Stimulated activated CD8-positive, alpha-beta memory T cell treated with anti-CD3 and anti-CD28 coated beads, Interleukin-15, amount 100 ng/mL, for 48 hours (primary cell): ENCODE measurements at regions not wholly inside any gene's neighbourhood (a gene's known extent, or its start where the extent isn't known, plus 50 kb on each side); places are given as distances from the start of the nearest gene placed in this dataset.
"Not testable (repeated sequence)": the region's sequence is repeated elsewhere in the genome, so short reads cannot be mapped to it uniquely, and the experiment has no call there.

Experiments used
- DNase-seq, 2 donors: peaks; one replicate each; pipeline ENCODE4 v3.0.0-alpha.2; 2020; ENCODE audit warnings: low read depth in 2 of 2

GRCh38 chr1:209106237-209106741 lies 477.2 kb upstream of the CAMK1G start:
- no peak for DNase-seq

- DNase-seq: no peak
These were observed 476.7 kb upstream of the CAMK1G start for GRCh38 chr1:209106861-209107260.

DNA sequence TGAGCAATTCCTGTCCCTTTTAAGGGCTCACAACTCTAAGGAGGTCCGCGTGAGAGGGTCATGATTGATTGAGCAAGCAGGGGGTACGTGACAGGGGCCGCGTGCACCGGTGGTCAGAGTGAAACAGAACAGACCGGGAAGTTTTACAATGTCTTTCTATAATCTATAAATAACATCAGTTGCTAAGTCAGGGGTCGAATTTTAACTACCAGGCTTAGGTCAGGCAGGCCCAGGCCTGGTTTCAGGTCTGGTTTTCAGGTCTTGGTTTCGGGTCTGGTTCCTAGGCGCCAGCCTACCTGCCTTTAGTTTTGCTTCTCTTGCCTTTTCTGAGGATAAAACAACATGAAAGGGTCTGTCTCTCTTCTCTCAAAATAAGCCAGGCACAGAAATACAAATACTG lies 476.0 kb upstream of the CAMK1G start:
- no peak for DNase-seq

- DNase-seq: no peak
These were observed 474.3 kb upstream of the CAMK1G start for GRCh38 chr1:209109001-209109785.

GRCh38 chr1:209113521-209113920 lies 470.0 kb upstream of the CAMK1G start:
- DNase-seq: no peak

- no peak for DNase-seq
These were observed 466.8 kb upstream of the CAMK1G start for GRCh38 chr1:209116705-209117104.

- DNase-seq: no peak
These were observed 459.9 kb upstream of the CAMK1G start for GRCh38 chr1:209123601-209124000.

GRCh38 chr1:209129091-209129490 lies 454.4 kb upstream of the CAMK1G start:
- not testable (repeated sequence) for DNase-seq

- no peak for DNase-seq
These were observed 452.6 kb upstream of the CAMK1G start for GRCh38 chr1:209130886-209131285.

GRCh38 chr1:209132736-209133467 lies 450.6 kb upstream of the CAMK1G start:
- DNase-seq: no peak

DNA sequence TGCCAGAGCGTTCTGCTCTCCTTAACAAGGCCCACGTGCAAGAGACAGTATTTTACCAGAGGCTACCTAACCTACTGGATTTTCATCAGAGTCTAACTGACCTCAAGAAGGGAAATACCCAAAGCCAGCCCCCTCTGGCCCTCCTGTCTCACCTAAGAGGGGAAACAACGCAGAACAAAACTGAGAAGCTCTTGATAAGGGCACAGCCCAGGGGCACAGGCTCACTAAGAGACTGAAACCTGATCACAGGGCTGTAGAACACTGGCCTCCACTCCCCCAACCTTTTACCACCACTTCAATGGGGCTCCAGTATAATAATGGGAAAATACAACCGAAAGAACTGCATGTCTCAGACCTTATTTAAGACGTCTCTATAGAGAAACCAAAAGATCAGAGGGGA lies 449.5 kb upstream of the CAMK1G start:
- DNase-seq: no peak

DNA sequence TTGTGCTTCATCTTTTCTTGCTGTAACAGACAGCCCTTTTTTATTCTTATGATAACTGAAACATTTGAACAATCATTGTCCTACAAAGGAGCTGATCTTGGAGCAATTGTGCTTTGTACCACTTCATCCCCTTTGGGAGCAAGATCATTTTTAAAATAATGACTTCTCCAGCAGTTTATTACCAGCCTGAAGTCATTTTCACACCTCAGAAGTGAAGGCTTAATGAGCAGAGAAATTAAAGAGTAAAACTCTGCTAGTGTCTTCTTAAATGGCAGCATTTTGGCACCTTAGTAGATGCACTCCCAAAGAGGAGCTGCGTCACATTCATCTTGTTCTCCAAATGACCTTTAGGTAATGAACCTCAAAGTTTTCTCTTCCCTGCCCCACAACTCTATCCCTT lies 439.6 kb upstream of the CAMK1G start:
- no peak for DNase-seq

GRCh38 chr1:209150114-209150513 lies 433.4 kb upstream of the CAMK1G start:
- DNase-seq: no peak

GRCh38 chr1:209153411-209153810 lies 430.1 kb upstream of the CAMK1G start:
- no peak for DNase-seq

- no peak for DNase-seq
These were observed 428.6 kb upstream of the CAMK1G start for GRCh38 chr1:209154912-209155311.

- no peak for DNase-seq
These were observed 428.0 kb upstream of the CAMK1G start for GRCh38 chr1:209155546-209155945.

- no peak for DNase-seq
These were observed 426.5 kb upstream of the CAMK1G start for GRCh38 chr1:209156991-209157390.

- DNase-seq: no peak
These were observed 425.8 kb upstream of the CAMK1G start for GRCh38 chr1:209157546-209158249.

GRCh38 chr1:209158851-209159250 lies 424.7 kb upstream of the CAMK1G start:
- no peak for DNase-seq

DNA sequence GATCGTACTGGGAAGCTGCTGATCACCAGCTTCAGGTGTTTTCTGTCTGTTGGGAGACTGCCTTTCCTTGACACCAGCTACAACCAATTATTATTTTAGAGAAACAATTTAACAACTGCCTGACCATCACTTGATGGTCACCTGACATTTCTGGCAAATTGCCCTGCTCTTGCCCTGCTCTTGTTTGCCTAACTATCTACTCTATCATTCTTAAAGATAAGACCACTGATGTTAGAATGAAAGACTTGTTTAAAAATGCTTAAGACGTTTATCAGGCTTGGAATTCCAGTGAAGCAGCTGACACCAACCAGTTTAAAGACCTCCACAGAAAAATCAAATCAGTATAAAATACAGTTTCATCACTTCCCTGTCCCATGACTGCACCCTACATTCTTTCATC lies 423.3 kb upstream of the CAMK1G start:
- no peak for DNase-seq

DNA sequence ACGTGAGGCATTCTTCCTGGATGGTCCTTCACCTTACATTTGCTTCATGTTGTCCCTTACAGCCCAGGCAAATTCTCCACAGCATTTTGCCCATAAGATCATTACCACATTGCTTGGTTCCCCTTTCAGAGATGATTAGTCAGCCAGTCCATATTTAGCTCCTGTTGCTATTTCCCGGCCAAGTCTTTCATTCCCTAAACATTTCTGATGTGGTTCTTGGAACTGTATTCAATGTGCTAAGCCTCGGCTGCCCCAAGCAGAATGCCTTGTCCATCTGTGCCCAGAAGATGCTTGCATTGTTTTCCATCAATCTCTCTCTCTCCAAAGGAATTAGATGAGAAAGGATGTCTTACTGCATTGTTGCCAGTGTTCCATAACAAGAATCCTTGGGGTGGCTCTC lies 420.9 kb upstream of the CAMK1G start:
- DNase-seq: no peak

DNA sequence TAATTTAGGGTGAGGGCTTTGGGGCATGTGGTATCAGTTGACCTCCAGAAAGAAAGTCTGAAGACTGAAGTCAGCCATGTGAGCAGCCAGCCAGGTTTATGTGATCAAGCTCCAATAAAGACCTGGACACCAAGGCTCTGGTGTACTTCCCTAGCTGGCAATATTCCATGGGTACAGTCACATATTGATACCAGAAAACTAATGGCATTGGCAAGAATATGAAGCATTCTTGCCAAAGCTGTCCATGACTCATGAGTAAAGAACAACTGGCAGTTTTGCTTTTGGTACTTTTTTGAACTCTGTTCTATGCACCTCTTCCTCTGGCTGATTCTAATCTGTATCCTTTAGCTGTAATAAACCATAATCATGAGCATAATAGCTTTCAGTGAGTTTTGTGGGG lies 415.3 kb upstream of the CAMK1G start:
- DNase-seq: no peak

GRCh38 chr1:209171151-209171550 lies 412.4 kb upstream of the CAMK1G start:
- no peak for DNase-seq
